ENCODE measurements at regions not wholly inside any gene's neighbourhood (a gene's known extent, or its start where the extent isn't known, plus 50 kb on each side); places are given as distances from the start of the nearest gene placed in this dataset.

DNA sequence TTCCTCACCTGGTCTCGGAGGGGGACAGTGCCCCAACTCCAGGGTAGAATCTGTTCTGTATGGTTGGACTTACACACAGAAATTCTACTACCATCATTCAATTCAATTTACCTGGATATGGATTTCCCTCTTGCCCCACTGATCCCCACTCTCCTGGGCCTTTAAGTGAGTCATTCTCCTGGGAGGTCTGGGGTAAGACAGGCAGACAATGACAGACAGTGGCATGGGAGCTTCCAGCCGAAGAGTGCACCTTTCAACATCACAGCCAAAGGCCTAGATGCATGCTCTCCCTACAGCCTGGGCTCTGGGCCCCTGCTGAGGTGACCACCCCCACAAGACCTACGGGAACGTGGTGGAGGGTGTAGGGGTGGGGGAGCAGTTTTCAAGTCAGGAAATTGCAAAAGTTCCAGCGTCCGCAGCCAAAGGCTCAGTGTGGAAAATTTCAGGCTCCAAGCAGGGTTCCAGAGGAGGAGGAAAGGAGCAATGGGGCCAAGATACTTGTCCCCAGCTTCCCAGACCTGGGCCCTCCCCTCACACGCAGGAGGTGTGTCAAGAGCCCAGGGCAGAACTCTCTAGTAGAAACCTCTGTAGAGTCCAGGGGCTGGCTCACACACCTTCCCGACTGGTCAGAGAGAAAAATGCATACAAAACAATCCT, 296.4 kb downstream of the CYP26B1 start:
- Mint-ChIP-seq H3K4me1 (ENCODE audit: low read depth, unreplicated experiment) (no peaks in the 10 kb centered on the region), H3K36me3 (ENCODE audit: unreplicated experiment) (peaks cover 11% of the 10 kb centered on the region), H3K27ac (ENCODE audit: unreplicated experiment) (no peak overlapping the region), H3K9me3 (ENCODE audit: unreplicated experiment) (peaks cover 2% of the 10 kb centered on the region), H3K4me3 (ENCODE audit: unreplicated experiment) (no peak overlapping the region), H3K27me3 (ENCODE audit: unreplicated experiment) (peaks cover 6% of the 10 kb centered on the region)
- DNase-seq: no peak
- TF ChIP-seq, protein P1, sequence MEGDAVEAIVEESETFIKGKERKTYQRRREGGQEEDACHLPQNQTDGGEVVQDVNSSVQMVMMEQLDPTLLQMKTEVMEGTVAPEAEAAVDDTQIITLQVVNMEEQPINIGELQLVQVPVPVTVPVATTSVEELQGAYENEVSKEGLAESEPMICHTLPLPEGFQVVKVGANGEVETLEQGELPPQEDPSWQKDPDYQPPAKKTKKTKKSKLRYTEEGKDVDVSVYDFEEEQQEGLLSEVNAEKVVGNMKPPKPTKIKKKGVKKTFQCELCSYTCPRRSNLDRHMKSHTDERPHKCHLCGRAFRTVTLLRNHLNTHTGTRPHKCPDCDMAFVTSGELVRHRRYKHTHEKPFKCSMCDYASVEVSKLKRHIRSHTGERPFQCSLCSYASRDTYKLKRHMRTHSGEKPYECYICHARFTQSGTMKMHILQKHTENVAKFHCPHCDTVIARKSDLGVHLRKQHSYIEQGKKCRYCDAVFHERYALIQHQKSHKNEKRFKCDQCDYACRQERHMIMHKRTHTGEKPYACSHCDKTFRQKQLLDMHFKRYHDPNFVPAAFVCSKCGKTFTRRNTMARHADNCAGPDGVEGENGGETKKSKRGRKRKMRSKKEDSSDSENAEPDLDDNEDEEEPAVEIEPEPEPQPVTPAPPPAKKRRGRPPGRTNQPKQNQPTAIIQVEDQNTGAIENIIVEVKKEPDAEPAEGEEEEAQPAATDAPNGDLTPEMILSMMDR (IDR thresholded peaks at IDR 0.05; ENCODE audit: partially characterized antibody, unreplicated experiment): no peak

DNA sequence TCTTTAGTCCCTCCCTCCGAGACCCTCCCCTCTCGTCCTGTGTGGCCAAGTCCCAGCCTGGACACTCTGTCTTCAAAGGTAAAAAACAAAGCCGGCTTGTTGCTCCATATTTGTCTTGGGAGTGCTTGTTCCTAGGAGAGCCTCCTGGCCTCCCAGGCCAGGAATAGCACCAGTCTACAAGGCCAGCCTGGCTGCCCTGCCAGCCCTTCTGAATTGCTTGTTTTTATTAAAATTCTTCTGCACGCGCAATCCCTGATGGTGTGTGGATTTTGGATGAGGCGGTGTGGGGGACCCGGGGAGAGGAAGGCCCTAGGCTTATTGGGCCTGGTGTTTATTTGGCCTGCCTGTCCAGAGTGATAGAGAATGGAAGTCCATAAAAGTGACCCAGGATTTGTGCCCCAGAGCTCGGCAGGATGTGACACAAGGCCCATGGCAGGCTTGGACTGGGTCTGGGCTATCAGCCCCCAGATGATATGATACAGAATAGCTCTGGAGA, 297.3 kb downstream of the CYP26B1 start:
- no peak overlapping the region for H3K4me3 Mint-ChIP-seq (ENCODE audit: unreplicated experiment)
- DNase-seq: no peak
- no peak overlapping the region for H3K27ac Mint-ChIP-seq (ENCODE audit: unreplicated experiment)
- H3K4me1 Mint-ChIP-seq (ENCODE audit: low read depth, unreplicated experiment): no peaks in the 10 kb centered on the region
- no peaks in the 10 kb centered on the region for H3K9me3 Mint-ChIP-seq (ENCODE audit: unreplicated experiment)
- H3K36me3 Mint-ChIP-seq (ENCODE audit: unreplicated experiment): peaks cover 4% of the 10 kb centered on the region
- H3K27me3 Mint-ChIP-seq (ENCODE audit: unreplicated experiment): peaks cover 6% of the 10 kb centered on the region
- TF ChIP-seq, protein P1 (IDR thresholded peaks at IDR 0.05; ENCODE audit: partially characterized antibody, unreplicated experiment): no peak

DNA sequence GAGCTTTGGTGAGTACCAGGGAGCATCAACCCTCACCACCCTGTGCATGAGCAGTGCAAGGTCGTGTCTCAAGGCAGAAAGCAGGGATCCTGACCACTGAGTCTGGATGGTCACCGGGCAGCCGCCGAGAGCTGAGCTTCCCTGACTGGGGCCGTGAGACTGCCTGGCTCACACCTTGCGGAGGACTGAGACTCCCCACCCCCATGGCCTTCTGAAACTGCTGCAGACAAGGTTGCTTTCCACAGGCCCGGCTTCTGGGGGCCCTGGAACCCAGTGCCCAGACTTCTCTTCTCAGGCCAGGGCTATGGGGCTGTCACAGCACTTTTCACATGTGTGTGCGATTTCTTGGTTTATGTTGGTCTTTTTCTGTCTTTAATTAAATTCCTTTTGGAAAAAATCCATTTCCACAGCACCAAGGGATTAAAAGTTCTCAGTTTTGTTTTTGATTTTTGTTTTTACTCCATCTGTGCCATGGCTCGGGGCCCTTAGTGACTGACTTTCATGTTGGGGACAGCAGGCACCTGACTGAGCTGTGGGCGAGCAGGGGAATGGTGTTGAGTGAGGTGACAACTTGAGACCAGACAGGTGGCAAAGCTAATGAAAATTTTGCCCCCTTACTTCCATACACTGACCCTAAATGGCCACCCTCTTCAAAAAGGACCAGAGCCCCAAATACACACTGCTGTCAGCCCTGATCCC, 297.9 kb downstream of the CYP26B1 start:
- no peak for DNase-seq
- no peaks in the 10 kb centered on the region for H3K4me1 Mint-ChIP-seq (ENCODE audit: low read depth, unreplicated experiment)
- peaks cover 6% of the 10 kb centered on the region for H3K27me3 Mint-ChIP-seq (ENCODE audit: unreplicated experiment)
- H3K4me3 Mint-ChIP-seq (ENCODE audit: unreplicated experiment): no peak overlapping the region
- no peak overlapping the region for H3K27ac Mint-ChIP-seq (ENCODE audit: unreplicated experiment)
- no peaks in the 10 kb centered on the region for H3K9me3 Mint-ChIP-seq (ENCODE audit: unreplicated experiment)
- H3K36me3 Mint-ChIP-seq (ENCODE audit: unreplicated experiment): no peaks in the 10 kb centered on the region
- TF ChIP-seq, protein P1 (IDR thresholded peaks at IDR 0.05; ENCODE audit: partially characterized antibody, unreplicated experiment): no peak

DNA sequence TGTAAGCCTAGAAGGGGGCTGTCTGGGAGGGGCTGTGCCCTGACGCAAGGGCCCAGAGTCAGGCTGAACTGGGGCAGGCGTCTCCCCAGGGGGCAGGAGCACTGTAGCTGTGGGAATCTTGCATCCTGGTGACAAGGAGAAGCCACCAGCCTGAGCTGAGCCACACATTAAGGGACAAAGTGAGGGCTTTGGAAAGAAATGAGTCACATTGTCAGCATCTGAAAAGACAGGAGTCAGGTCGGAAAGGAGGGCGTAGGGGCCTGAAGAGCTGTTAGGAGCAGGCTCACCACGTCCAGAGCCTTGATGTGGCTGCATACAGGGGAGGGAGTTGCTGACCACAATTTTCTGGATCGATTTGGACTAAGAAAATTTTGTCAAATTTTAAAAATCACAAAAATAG, 298.6 kb downstream of the CYP26B1 start:
- no peak overlapping the region for H3K4me3 Mint-ChIP-seq (ENCODE audit: unreplicated experiment)
- H3K9me3 Mint-ChIP-seq (ENCODE audit: unreplicated experiment): no peaks in the 10 kb centered on the region
- no peak overlapping the region for H3K27ac Mint-ChIP-seq (ENCODE audit: unreplicated experiment)
- no peak for DNase-seq
- H3K27me3 Mint-ChIP-seq (ENCODE audit: unreplicated experiment): peaks cover 6% of the 10 kb centered on the region
- H3K36me3 Mint-ChIP-seq (ENCODE audit: unreplicated experiment): no peaks in the 10 kb centered on the region
- H3K4me1 Mint-ChIP-seq (ENCODE audit: low read depth, unreplicated experiment): no peaks in the 10 kb centered on the region
- TF ChIP-seq, protein P1 (IDR thresholded peaks at IDR 0.05; ENCODE audit: partially characterized antibody, unreplicated experiment): no peak
